Lower lobe of right lung (tissue), 2 donors: ENCODE measurements at regions not wholly inside any gene's neighbourhood (a gene's known extent, or its start where the extent isn't known, plus 50 kb on each side); places are given as distances from the start of the nearest gene placed in this dataset.

ENCODE experiments used
- ATAC-seq, 2 donors: fragments of 200-7000 bp; cut with Tn5 transposase; one replicate each; pipeline ENCODE4 v1.9.1; 2020 to 2022; ENCODE audit warnings: mild to moderate bottlenecking in 2 of 2, moderate library complexity in 2 of 2
- DNase-seq: peaks from one replicate; pipeline ENCODE4 v3.0.0-alpha.2; 2020
- H3K27ac ChIP-seq: fragments of 200-600 bp; one replicate; pipeline ENCODE4 v1.8.0; 2022
- H3K27me3 ChIP-seq: fragments of 200-600 bp; one replicate; pipeline ENCODE4 v1.8.0; 2022; ENCODE audit warnings: low read depth
- H3K36me3 ChIP-seq: fragments of 200-600 bp; one replicate; pipeline ENCODE4 v1.8.0; 2022; ENCODE audit warnings: mild to moderate bottlenecking
- H3K4me1 ChIP-seq: fragments of 200-600 bp; one replicate; pipeline ENCODE4 v1.8.0; 2022
- H3K4me3 ChIP-seq: fragments of 200-600 bp; one replicate; pipeline ENCODE4 v1.8.0; 2022; ENCODE audit warnings: mild to moderate bottlenecking
- H3K9me3 ChIP-seq: fragments of 200-600 bp; one replicate; pipeline ENCODE4 v1.8.0; 2022
- CTCF ChIP-seq: fragments of 200-600 bp; IDR thresholded peaks from one replicate; pipeline ENCODE4 v1.8.0; 2022; ENCODE audit warnings: antibody characterized with exemption, mild to moderate bottlenecking
- intact Hi-C: fragments of 100-400 bp; cut with DNase I; formaldehyde crosslinking; loops from one replicate; pipeline ENCODE4 v1.11.0; 2022
- donor health status: DM: no; HTN: yes; CAD: no; lungs with severe emphysema.

- Histone ChIP-seq H3K4me1 (no peaks in the 10 kb centered on the region), H3K36me3 (no peaks in the 10 kb centered on the region), H3K27ac (no peak overlapping the region), H3K27me3 (no peaks in the 10 kb centered on the region), H3K9me3 (no peaks in the 10 kb centered on the region), H3K4me3 (no peak overlapping the region)
- ATAC-seq (no peak), DNase-seq (no peak)
- TF ChIP-seq CTCF: no peak
- intact Hi-C loops: no loop called here
These were observed 1027.0 kb downstream of the STIM2 start for GRCh38 chr4:27887646-27888045.

- H3K27me3 ChIP-seq: no peaks in the 10 kb centered on the region
- no peak for TF ChIP-seq CTCF
- intact Hi-C loops: no loop called here
- no peaks in the 10 kb centered on the region for H3K36me3 ChIP-seq
- no peak overlapping the region for H3K27ac ChIP-seq
- no peaks in the 10 kb centered on the region for H3K9me3 ChIP-seq
- H3K4me1 ChIP-seq: no peaks in the 10 kb centered on the region
- H3K4me3 ChIP-seq: no peak overlapping the region
- no peak for ATAC-seq
- DNase-seq: no peak
These were observed 1027.9 kb downstream of the STIM2 start for GRCh38 chr4:27888505-27888904.

- DNase-seq (no peak), ATAC-seq (no peak)
- no peak for TF ChIP-seq CTCF
- no peaks in the 10 kb centered on the region for H3K36me3 ChIP-seq
- no peak overlapping the region for H3K27ac ChIP-seq
- no peaks in the 10 kb centered on the region for H3K4me1 ChIP-seq
- no peaks in the 10 kb centered on the region for H3K27me3 ChIP-seq
- intact Hi-C loops: no loop called here
- H3K4me3 ChIP-seq: no peak overlapping the region
- H3K9me3 ChIP-seq: no peaks in the 10 kb centered on the region
These were observed 1034.3 kb downstream of the STIM2 start for GRCh38 chr4:27894951-27895350.

- H3K27me3 ChIP-seq: no peaks in the 10 kb centered on the region
- H3K4me1 ChIP-seq: no peaks in the 10 kb centered on the region
- intact Hi-C loops: no loop called here
- no peak for TF ChIP-seq CTCF
- H3K27ac ChIP-seq: no peak overlapping the region
- ATAC-seq (no peak), DNase-seq (no peak)
- H3K36me3 ChIP-seq: no peaks in the 10 kb centered on the region
- H3K9me3 ChIP-seq: no peaks in the 10 kb centered on the region
- no peak overlapping the region for H3K4me3 ChIP-seq
These were observed 1047.7 kb downstream of the STIM2 start for GRCh38 chr4:27908356-27908755.

- intact Hi-C loops: no loop called here
- Histone ChIP-seq H3K9me3 (no peaks in the 10 kb centered on the region), H3K27me3 (no peaks in the 10 kb centered on the region), H3K27ac (no peak overlapping the region), H3K4me3 (no peak overlapping the region), H3K36me3 (no peaks in the 10 kb centered on the region), H3K4me1 (no peaks in the 10 kb centered on the region)
- DNase-seq (no peak), ATAC-seq (no peak)
- no peak for TF ChIP-seq CTCF
These were observed 1049.6 kb downstream of the STIM2 start for GRCh38 chr4:27910227-27910626.

- intact Hi-C loops: no loop called here
- Histone ChIP-seq H3K27me3 (no peaks in the 10 kb centered on the region), H3K9me3 (no peaks in the 10 kb centered on the region), H3K4me3 (no peak overlapping the region), H3K4me1 (no peaks in the 10 kb centered on the region), H3K36me3 (no peaks in the 10 kb centered on the region), H3K27ac (no peak overlapping the region)
- no peak for TF ChIP-seq CTCF
- ATAC-seq: no peak
- DNase-seq: no peak
These were observed 1050.4 kb downstream of the STIM2 start for GRCh38 chr4:27911047-27911446.
